GOT3 (cell line): ENCODE measurements at regions not wholly inside any gene's neighbourhood (a gene's known extent, or its start where the extent isn't known, plus 50 kb on each side); places are given as distances from the start of the nearest gene placed in this dataset.
"Not testable (repeated sequence)": the region's sequence is repeated elsewhere in the genome, so short reads cannot be mapped to it uniquely, and the experiment has no call there.

Experiments used
- DNase-seq: peaks from one replicate; lab custom pipeline; 2025; ENCODE audit warnings: mixed read lengths; lab: John Stamatoyannopoulos, UW

DNA sequence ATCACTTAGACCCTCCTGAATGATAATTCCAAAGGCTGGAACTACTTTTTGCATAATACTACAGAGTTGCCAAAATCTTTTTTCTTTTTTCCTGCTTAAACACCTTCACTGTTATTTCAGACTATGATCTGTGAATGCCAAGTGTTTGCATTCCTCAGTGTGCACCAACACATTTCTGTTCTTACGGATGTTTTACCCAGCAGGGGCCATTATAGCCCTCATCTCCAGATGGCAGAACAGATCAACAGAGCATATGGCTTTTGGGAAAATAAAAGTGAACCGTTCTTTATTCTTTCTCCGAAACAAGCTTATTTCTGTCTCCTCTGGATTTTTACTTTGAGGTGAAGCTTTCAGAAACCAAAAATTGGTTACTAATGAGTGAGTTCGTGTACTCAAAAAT lies 1226.6 kb upstream of the FAM98A start:
- DNase-seq, result no peak

DNA sequence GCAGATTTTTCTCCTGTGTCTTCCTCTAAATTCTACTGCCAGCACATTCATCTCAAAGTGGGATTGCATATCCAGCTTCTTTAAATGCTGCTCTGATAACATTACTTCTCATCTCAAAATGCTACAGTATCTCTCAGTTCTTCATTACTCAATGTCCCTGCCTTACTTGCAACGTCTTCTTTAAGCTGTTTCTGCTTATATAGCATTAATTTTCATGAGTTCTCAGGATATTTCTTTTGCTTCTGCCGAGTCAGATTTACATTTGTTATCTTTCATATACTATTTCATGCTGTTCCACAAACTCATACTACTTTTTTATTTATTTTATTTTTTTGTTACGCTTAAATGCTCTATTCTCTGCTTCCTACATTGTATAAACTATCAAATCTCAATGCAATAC lies 1223.5 kb upstream of the FAM98A start:
- DNase-seq, result no peak

GRCh38 chr2:34815052-34815741 lies 1216.1 kb upstream of the FAM98A start:
- DNase-seq, result no peak

DNA sequence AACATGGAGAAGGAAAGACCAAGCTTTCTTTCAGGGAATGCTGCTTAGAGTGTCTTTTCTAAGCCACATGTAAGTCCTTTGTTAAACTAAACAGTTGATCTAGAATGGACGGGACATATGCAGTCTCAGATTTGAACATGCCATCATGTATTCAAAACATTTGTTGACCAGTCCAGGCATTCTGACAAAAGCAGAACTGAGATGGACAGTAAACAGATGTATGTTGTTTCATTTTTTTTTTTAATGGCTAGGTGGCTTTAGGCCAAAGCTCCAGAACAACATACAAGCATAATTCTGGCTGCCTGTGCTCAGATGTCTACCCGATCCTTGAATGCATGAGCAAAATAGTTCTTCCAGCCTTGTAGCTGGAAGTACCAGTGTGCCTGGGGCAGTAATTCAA lies 1211.4 kb upstream of the FAM98A start:
- DNase-seq, result no peak

- no peak for DNase-seq
Measured at GRCh38 chr2:34808426-34808825, 1209.3 kb upstream of the FAM98A start.

DNA sequence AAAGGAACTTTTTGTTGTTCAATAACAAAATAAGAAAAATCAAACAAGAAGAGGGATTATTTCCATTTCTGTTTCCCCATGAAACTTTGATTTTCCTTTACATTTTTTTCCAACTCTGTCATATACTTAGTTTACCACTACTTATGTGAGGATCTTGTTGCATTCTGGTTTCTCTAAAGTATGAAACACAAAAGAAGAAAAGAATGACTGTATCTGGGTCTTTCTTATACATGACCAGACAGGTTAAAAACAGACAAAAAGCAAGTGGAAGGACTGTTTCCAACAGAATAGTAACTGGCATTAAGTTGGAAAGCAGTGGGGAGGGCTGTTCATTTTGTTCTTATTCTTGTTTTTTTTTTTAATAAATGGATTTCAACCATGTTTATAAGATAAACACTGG lies 1207.8 kb upstream of the FAM98A start:
- DNase-seq, result no peak

DNA sequence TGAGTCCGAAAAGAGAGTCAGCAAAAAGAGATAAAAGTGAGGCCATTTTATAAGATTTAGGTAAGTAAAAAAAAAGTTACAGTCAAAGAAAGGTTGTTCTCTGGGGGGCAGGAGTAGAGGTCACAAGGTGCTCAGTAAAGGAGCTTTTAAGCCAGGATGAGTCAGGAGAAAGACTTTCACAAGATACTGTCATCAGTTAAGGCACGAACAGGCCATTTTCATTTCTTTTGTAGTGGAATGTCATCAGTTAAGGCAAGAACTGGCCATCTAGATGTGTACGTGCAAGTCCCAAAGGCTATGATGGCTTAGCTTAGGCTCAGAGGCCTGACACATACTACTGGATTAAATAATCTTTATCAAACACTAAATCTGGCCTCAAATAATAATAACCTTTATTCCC lies 1207.3 kb upstream of the FAM98A start:
- no peak for DNase-seq

DNA sequence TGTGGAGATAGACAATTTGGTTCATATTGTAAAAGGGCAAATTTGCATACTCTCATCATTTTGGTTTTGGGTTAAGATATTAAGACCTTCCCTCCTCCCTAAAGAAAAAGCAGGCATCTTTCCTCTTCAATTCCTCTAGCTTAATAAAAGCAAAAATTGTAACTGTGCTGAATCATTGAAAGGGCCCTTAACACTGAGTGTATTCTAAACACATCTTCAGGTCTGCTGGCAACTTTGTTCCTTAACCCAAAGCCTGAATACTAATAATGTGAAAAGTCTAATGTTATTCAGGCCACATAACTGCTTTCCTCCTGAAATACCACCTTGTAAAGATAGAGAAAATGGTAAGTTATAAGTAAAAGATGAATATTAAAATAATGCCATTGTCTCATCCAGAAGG lies 1200.5 kb upstream of the FAM98A start:
- no peak for DNase-seq

- DNase-seq, result not testable (repeated sequence)
Measured at GRCh38 chr2:34795586-34795985, 1196.5 kb upstream of the FAM98A start.

- DNase-seq, result no peak
Measured at GRCh38 chr2:34789169-34789568, 1190.1 kb upstream of the FAM98A start.

GRCh38 chr2:34787341-34787740 lies 1188.2 kb upstream of the FAM98A start:
- no peak for DNase-seq

DNA sequence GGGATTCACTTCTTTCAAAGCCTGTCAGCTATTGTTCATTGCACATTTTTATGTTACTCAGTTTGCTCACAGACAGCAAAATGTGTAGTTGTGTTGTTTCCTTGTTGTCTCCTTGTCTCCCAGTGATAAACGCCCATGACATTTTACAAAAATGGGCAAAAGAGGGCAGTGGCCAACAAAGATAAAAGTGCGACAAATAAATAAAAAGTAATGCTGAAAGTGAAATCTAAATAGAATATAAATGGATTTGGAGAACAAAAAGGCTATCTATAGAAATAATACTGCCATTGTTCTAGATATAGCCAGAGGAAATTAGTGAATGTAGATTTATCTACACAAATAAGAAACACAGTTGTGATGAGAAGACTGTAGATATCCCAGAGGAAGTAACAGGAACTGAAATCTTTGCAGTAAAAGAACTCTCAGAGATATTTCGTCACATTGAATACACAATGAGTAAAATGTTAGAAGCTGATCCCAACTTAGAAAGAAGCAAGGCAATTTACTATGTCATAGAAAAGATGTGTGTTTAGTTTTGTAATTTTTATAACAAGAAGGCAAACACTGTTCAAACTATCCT lies 1186.2 kb upstream of the FAM98A start:
- no peak for DNase-seq

- DNase-seq, result no peak
Measured at GRCh38 chr2:34784701-34785100, 1185.6 kb upstream of the FAM98A start.

GRCh38 chr2:34750742-34751141 lies 1151.6 kb upstream of the FAM98A start:
- DNase-seq, result not testable (repeated sequence)

DNA sequence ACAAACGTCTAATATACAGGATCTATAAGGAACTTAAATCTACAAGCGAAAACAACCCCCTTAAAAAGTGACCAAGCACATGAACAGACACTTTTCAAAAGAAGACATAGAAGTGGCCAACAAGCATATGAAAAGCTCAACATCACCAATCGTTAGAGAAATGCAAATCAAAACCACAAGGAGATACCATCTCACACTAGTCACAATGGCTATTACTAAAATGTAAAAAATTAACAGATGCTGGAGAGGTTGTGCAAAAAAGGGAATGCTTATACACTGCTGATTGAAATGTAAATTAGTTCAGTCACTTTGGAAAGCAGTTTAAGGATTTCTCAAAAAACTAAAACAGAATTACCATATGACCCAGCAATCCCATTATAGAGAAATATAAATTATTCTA lies 1148.5 kb upstream of the FAM98A start:
- DNase-seq, result no peak

DNA sequence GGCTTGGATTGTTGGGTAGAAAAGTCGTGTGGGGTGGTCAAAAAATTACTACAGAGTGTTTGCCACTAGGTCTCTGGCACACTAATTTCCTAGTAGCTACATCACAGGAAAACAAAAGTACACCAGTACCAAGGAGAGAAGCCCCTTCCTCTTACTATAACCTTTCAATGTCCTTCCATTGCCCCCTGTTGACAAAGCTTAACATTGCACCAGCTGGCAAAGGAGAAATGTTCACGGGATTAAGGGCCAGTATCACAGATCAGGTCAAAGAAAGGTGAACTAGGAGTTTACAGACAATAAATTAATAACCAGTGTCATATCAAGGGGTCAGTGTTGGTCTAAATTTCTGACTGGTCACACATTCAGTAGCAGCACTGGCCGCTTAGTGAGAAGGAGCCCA lies 1139.6 kb upstream of the FAM98A start:
- no peak for DNase-seq

DNA sequence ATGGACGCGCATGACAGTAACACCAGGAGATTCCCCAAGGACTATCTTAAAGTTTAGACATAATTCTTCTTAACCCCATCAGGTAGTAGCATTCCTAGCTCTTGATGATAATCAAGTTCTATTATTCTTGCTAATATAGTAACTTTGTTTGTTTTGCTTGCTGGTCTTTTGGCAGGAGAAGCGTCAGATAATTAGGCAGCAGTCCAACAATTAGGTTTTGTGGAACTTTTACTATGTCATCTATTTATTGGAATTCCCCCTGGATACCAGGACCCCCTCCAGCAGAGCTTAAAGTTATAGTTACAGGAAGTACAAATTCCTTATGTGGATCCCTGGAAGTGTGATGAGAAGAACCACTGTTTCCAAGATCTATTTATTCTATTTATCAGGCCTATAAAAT lies 1138.0 kb upstream of the FAM98A start:
- DNase-seq, result no peak

- no peak for DNase-seq
Measured at GRCh38 chr2:34736482-34736881, 1137.4 kb upstream of the FAM98A start.

- DNase-seq, result no peak
Measured at GRCh38 chr2:34734662-34735061, 1135.6 kb upstream of the FAM98A start.

GRCh38 chr2:34734042-34734441 lies 1134.9 kb upstream of the FAM98A start:
- no peak for DNase-seq

DNA sequence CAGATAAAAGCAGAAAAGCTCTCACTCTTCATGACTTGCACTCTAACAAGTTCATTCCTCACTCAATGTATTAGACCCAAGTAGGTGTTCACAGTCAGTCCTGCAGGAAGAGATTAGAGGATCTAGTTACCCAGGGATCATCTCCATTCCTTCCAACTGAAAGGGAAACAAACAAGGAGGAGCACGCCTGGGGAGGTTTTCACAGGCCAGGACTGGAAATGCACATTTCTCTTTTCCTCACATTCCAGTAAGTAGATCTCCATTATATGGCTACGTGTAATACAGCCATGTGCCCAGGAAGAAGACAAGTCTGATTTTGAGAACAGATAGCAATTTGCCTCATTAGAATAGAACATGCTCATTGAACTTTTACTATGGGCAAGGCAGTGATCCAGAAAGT lies 1132.2 kb upstream of the FAM98A start:
- DNase-seq, result no peak

GRCh38 chr2:34729845-34730244 lies 1130.7 kb upstream of the FAM98A start:
- no peak for DNase-seq

DNA sequence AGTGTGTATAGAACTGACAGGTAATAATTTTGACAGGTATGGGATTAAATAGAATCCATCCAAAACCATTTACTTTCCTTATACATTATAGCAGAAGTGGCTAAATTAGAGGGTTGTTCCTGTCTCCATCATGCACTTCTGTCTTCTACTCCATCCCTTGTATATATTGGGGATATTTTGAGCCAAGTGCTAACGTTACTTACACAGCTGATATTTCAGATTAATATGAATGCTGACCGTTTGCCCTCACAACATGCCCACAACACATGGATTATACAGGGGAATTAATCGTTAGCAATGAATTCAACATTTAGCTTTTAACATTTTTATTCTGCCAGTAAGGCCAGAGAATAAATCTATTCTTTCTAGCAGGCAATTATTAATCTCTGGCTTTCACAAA lies 1125.0 kb upstream of the FAM98A start:
- no peak for DNase-seq

DNA sequence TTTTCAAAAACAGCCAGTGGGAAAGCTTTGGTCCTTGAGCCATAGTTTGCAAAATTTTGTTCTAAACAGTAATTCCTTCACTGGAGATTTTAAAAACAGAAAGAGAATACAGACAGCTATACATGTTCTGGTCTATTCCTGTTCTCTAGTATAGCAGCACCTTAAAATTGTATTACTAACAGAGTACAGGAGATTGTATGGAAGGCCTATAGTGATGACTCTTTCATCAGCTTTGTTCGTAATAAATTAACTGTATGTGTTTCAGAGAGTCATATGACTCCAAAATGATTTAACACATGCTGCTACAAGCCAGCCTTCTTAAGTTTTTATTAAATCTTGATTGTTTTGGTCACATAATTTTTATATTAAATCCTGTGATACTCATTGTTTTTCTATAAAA lies 1124.6 kb upstream of the FAM98A start:
- no peak for DNase-seq
